ENCODE measurements at regions not wholly inside any gene's neighbourhood (a gene's known extent, or its start where the extent isn't known, plus 50 kb on each side); places are given as distances from the start of the nearest gene placed in this dataset.
"Not testable (repeated sequence)": the region's sequence is repeated elsewhere in the genome, so short reads cannot be mapped to it uniquely, and the experiment has no call there.

- DNase-seq (ENCODE audit: low spot score): no peak
These were observed 307.6 kb upstream of the MAP3K7 start for GRCh38 chr6:90894285-90895130.

DNA sequence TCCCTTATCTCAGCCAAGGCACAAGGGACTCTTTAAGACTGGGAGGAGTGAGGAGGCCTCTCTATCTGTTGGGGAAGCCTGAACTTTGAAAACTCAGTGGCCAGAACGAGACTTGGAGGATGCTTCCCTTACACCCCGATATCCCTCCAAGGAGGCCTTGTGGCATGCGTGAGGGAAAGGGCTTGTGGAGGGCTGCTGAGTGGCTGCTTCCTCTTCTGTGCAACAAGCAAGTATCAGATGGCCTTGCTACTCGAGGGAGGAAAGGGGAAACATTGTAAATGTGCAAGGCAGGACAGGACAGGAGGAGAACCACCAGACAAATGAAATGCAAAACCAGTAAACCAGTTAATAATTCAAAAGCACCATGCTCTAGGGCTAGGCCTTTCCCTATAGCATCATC lies 306.5 kb upstream of the MAP3K7 start:
- no peak for DNase-seq (ENCODE audit: low spot score)

DNA sequence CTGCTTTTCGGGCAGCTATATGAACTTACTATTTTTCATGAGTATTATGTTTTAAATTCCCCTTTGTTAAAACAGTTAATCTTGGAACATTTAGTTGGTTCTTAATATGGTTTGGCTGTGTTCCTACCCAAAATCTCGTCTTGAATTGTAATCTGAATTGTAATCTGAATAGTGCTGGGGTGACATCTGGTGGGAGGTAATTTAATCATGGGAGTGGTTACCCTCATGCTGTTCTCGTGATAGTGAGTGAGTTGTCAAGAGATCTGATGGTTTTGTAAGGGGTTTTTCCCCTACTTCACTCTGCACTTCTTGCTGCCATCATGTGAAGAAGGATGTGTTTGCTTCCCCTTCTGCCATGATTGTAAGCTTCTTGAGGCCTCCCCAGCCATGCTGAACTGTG lies 305.4 kb upstream of the MAP3K7 start:
- DNase-seq (ENCODE audit: low spot score): no peak

GRCh38 chr6:90891355-90891754 lies 304.5 kb upstream of the MAP3K7 start:
- DNase-seq (ENCODE audit: low spot score): no peak

DNA sequence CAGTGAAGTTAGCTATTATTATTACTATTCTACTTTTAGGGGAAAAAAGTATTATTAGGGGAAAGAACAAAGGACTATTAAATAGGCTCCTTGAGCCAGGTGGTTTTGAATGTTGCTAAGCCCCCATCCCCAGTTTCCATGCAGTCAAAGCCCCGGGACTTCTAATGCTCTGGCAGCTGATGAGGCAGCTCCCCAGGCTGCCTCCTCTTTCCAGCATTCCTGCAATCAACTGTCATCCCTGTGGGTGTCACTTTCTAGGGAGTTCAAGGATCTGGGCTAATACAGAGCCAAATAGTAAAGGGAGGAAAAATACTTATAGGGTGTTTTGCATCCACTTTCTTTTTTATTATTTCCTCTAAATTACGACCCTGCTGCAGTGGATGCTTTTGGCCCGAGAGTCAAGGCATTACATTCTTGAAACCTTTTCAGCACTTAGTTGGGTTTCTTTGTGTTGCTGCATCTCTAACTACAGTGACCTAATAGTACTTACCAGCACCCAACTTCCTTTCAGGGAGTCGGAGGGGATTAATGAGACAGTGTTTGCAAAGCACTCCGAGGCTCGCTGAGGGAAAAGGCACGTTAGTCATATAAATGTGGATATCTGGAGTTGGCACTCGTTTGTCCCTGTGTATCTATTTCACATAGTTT lies 303.9 kb upstream of the MAP3K7 start:
- no peak for DNase-seq (ENCODE audit: low spot score)

- no peak for DNase-seq (ENCODE audit: low spot score)
These were observed 300.9 kb upstream of the MAP3K7 start for GRCh38 chr6:90887764-90888163.

GRCh38 chr6:90885611-90886056 lies 298.8 kb upstream of the MAP3K7 start:
- DNase-seq (ENCODE audit: low spot score): no peak

GRCh38 chr6:90885137-90885536 lies 298.3 kb upstream of the MAP3K7 start:
- DNase-seq (ENCODE audit: low spot score): not testable (repeated sequence)

- no peak for DNase-seq (ENCODE audit: low spot score)
These were observed 290.7 kb upstream of the MAP3K7 start for GRCh38 chr6:90877616-90878015.

DNA sequence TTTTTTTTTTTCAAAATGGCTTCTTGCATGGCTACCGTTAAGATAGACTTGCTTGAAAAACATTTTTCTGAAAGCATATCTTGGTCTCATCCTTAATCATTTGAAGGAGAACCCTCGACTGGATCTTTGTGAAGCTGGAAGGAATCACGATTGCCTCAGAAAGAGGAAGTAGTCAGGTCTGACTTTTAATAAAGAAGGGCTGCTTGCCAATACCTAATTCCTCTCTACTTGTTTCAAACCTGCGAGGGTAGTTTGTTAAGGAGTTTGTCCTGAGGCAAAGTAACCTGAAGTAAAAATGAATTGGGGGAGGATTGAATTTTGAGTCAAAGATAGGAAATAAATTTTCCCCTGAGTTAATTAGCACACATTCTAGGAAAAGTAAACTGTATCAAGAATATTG lies 288.1 kb upstream of the MAP3K7 start:
- no peak for DNase-seq (ENCODE audit: low spot score)

DNA sequence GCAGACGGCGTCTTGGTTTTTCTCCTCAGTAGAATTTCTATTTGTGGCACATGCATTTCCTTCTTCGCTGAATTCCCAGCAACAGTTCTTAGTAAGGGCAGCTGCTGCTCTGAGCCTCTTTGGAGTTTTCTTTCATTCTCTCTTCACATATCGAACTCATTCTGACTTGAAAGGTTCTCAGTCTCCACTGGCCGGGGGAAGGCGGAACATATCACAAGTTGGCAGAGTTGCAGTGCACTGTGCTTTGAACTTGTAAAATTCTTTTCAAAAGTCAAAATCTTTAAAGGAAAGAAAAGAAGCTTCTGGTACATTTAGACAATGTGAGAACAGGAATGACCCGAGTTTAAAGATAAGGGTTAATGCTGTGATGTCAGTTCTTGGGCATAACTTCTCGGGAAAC lies 286.1 kb upstream of the MAP3K7 start:
- DNase-seq (ENCODE audit: low spot score): no peak

- no peak for DNase-seq (ENCODE audit: low spot score)
These were observed 283.7 kb upstream of the MAP3K7 start for GRCh38 chr6:90870561-90870960.

DNA sequence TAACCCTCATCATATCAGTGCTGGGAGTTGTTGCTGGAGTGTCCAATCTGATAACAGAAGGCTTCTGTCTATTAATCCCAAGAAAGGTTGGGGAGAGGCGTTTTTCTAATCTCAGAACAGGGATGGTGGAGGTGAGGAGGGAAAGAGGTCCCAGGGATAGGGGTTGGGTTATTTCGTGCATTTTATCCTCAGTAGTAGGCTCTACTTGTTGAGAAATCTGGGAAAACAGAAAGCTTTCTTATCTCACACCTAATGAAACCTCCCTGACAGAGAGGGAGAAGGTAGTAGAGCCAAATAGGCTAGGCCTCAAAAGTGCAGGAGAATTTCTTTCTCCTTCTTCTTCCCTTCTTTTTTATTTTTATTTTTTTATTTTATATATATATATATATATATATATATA lies 281.8 kb upstream of the MAP3K7 start:
- DNase-seq (ENCODE audit: low spot score): no peak

- no peak for DNase-seq (ENCODE audit: low spot score)
These were observed 281.4 kb upstream of the MAP3K7 start for GRCh38 chr6:90868256-90868655.

GRCh38 chr6:90865513-90865912 lies 278.6 kb upstream of the MAP3K7 start:
- no peak for DNase-seq (ENCODE audit: low spot score)

DNA sequence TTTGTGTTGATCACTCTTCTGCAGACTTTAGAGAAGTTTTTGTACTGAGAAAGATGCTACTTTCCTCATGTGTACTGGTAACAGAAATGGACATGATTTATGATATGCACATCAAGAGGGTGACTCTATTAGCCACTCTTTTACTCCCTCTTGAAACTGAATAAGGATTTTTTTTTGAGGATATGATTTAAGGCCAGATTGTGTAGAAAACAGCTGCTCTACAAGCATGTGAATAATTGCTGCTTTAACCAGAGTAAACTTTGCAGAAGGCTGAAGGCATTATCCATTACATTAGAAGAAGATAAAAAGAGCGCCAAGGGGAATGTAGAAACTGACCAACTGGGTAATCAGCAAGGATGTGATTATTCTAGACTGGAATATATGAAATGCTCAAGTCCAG lies 276.2 kb upstream of the MAP3K7 start:
- no peak for DNase-seq (ENCODE audit: low spot score)

DNA sequence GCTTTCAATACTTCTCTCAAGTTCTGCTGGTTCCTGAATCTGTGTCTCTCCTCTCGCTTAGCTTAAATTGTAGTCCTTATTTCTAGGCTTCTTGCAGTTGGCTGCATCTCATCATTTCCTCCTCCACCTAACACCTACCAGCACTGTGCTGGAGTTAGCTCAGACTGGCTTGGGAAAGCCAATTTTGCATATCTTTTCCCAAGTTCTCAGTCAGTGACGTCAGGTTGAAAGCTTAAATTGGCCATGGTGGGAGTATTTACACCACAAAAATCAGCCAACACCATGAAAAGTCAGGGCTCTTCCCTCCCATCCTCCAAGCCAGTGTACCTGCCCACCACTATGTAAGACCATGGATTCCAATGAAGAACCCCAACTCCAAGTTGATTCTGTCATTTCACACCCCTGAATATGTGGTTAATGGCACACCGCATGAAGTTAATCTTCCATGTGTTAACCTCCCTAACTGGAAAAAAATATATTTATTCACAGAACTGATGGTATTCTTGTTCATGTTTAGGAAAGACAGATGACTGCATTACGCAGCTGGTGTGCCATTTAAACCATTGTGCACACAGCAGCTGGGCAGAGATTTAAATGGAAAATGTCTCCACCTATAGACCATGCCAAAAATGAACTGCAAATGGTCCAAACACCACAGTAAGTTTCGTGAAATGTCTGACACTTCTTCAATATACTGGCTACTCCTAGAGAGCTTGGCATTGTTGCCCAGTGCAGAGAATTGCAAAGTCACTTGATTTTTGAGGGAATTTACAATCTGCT lies 274.1 kb upstream of the MAP3K7 start:
- peak; percentile 8 for DNase-seq (ENCODE audit: low spot score)

DNA sequence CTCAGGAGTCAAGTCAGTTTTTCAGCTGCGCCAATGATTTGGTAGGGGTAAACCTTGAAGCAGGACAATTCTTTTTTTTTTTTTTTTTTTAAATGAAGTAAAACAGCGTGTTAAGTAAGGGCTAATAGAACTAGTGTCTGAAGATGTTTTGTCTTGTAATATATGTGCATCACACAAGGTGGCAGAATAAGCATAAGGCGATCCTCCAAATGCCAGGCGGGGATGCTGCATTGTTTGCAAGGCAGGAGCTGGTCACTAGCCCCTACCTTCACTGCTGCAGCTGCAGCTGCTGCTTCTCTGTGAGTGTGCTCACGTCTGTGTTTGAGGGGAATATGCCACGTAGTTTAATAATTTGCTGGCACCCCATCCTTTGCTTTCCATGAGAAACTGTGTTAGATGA lies 272.7 kb upstream of the MAP3K7 start:
- peak; percentile 9 for DNase-seq (ENCODE audit: low spot score)

DNA sequence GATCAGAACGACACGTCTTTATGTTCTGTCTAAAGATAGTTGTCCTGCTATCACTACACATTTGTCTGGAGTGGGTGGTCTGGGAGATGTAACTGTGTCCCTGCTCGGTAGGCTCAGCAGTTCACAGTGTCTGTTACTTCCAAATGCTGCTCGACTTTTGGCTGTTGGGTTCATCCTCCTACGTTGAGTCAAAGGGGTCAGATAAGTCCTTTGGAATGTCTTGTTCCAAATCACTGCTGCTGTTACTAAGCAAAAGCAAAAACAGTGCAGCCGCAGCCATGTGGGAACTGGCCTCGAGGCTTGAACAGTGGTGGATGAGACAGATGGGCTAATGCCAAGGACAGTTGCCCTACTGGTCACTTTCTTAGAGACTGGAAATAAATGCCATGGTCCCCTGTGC lies 272.2 kb upstream of the MAP3K7 start:
- DNase-seq (ENCODE audit: low spot score): no peak

DNA sequence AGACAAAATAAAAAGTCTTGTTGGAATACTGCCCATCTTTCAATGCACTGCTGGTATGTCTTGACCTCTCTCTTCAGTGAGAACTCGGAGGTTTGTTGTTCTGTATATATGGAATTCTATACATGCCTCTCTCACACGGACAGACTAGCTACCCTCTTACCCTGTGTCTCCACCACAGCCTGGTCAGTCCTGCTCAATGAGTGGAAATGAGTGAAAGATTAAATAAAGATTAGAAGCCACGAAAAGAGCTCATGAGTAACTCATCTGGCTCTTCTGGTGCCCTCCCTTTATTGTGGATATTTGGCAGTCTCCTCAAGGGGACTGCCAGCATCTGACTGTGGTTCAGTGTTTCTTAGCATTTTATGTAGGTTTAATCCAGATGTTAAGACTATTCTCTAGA lies 262.8 kb upstream of the MAP3K7 start:
- DNase-seq (ENCODE audit: low spot score): no peak

DNA sequence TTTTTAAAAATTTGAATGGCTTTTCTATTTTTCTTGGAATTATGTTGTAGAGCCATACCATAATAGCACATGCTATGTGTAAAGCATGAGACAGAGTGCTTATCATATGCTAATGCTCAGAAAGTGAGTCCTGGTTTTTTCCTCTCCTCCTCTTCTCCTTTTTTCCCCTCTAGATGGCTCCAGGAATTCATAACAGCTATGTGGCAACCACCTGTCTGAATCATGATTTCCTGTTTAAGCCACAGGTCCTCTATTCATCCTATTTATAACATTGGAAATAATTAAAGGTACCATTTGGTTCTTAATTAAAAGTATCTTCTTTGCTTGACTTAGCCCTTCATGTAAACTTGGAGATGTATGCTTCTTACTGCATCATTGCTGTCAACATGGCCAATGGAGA lies 260.0 kb upstream of the MAP3K7 start:
- DNase-seq (ENCODE audit: low spot score): no peak

DNA sequence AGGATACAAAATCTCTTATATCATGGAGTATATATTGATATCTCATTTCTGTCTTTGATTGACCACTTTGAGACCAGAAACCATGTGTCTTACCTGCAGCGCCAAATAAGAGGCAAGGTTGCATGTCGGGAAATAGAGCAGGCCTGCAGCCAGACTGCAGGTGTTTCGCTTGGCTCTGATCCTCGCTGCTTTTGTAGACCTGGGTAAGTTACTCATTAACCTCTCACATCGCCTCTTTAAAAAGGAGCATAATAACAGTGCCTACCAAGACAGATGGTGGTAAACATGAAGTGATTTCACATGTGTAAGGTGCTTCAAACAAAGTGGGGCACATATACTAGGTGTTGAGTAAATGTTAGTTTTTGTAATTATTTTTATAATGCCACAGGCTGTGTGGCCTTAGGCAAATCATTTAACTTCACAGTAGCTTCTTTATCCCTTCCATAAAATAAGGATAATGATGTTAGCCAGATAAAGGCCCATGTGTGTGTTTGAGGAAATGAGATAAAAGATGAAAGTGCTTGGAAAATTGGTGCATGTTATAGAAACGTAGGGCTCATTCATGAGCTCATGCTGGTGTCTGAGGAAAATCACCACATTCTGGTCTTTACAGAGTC lies 248.8 kb upstream of the MAP3K7 start:
- DNase-seq (ENCODE audit: low spot score): no peak

Measured in HT-29 (cell line).